Heart right ventricle (tissue), 16 donors: ENCODE measurements at regions not wholly inside any gene's neighbourhood (a gene's known extent, or its start where the extent isn't known, plus 50 kb on each side); places are given as distances from the start of the nearest gene placed in this dataset.

Experiments used
- ATAC-seq, 8 donors: fragments of 200-7000 bp; cut with Tn5 transposase; one replicate each; pipeline ENCODE4 v1.9.1; 2020; ENCODE audit warnings: mild to moderate bottlenecking in 8 of 8, moderate library complexity in 8 of 8, moderate number of reproducible peaks in 1 of 8
- DNase-seq, 2 donors: peaks; one replicate each; pipeline ENCODE4 v3.0.0-alpha.2; 2020
- H3K27ac ChIP-seq, 10 donors: fragments of 200-600 bp; sonication (generic) in 2 of 10; one replicate each; pipeline versions ENCODE4 v1.5.0 to v1.8.0; 2020 to 2022; ENCODE audit warnings: mild to moderate bottlenecking in 3 of 10
- H3K27me3 ChIP-seq, 7 donors: fragments of 200-600 bp; one replicate each; pipeline ENCODE4 v1.8.0; 2021 to 2022; ENCODE audit warnings: mild to moderate bottlenecking in 2 of 7
- H3K36me3 ChIP-seq, 9 donors: fragments of 200-600 bp; sonication (generic) in 1 of 9; one replicate each; pipeline versions ENCODE4 v1.5.0 to v1.8.0; 2020 to 2022; ENCODE audit warnings: mild to moderate bottlenecking in 2 of 9
- H3K4me1 ChIP-seq, 9 donors: fragments of 200-600 bp; sonication (generic) in 1 of 9; one replicate each; pipeline versions ENCODE4 v1.5.0 to v1.8.0; 2020 to 2022; ENCODE audit warnings: mild to moderate bottlenecking in 4 of 9
- H3K4me3 ChIP-seq, 10 donors: fragments of 200-600 bp; sonication (generic) in 2 of 10; one replicate each; pipeline versions ENCODE4 v1.5.0 to v1.8.0; 2020 to 2022; ENCODE audit warnings: mild to moderate bottlenecking in 7 of 10, moderate library complexity in 2 of 10
- H3K9me3 ChIP-seq, 11 donors: fragments of 200-600 bp in 10 of 11; sonication (generic) in 2 of 11; one replicate each; pipeline versions ENCODE4 v1.5.0 to v1.8.0; 2013 to 2022; ENCODE audit warnings: mild to moderate bottlenecking in 2 of 11, control low read depth in 1 of 11, moderate library complexity in 1 of 11
- WGBS, 2 donors: extraction: QIAGEN DNeasy Blood & Tissue Kit; methylation state at CpG; one replicate each; pipeline ENCODE4 v1.1.7; 2013; ENCODE audit warnings: inconsistent platforms in 1 of 2; 5-methylcytosine and 5-hydroxymethylcytosine counted together
- intact Hi-C, 10 donors: fragments of 100-400 bp; cut with DNase I; formaldehyde crosslinking; loops; one replicate each; pipeline versions ENCODE4 v1.11.1 to v1.14.2; 2022
- TF ChIP-seq, protein P1 (sequence below), 9 donors: fragments of 200-600 bp; sonication (generic) in 2 of 9; IDR thresholded peaks; one replicate each; pipeline versions ENCODE4 v1.5.0 to v1.8.0; 2021 to 2022; ENCODE audit warnings: antibody characterized with exemption in 9 of 9, mild to moderate bottlenecking in 5 of 9, moderate library complexity in 1 of 9
- donor health status: Arrhythmogenic right ventricular cardiomyopathy.
- donor health status: ischemic (EF 13 %, LVEDD 7.1; RV severe dilation, severe dysfunction).
- donor health status: healthy with polysubstance abuse.
- donor health status: DM: no; HTN: yes; CAD: no.
- donor health status: DM: no; HTN: no; CAD: no.
- donor health status: ischemic (EF 25% LVEDD 6.9; RV normal size, moderate dysfunction).
- donor health status: ischemic (EF 25% LVEDD 5.7; RV mildly dilated, moderate dysfunction).
- donor health status: healthy.
- donor health status: DM: yes; HTN: yes; CAD: no.
- donor health status: Ischemic cardiomyopathy.
- donor health status: ischemic (EF 35%, LVEDD 5.7; RV mildly dilated, moderate dysfunction).
- donor health status: nonischemic (EF 11% LVEDD 7.7; RV severe dilation, severe dysfunction).
- donor health status: DM: yes; HTN: yes; CAD: no.
- donor health status: PGD.
- donor health status: ischemic (EF 29% LVEDD 5.4; RV normal size, mild dysfunction).
- donor health status: nonischemic (EF 23%, LVEDD 6.1; RV moderate dilation, normal function).

DNA sequence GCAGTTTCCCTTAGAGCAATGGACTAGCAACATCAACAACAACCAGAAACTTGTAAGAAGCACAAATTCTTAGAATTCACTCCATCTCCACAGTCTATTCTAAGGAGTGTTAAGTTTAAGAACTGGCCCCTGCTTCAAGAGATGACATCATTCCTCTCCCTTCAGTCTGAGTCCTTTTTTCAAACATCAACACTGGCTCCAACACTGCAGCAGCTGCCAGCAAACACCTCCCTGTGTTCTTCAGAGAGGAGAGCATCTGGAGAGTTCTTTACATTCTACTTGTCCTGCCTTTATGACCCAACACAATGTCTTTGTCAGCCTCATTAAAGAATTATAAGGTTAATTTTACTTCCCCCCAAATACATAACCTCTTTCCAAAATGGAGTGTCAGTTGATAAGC is 122.3 kb downstream of the HNMT start:
- DNase-seq (no peak), ATAC-seq (peak in 7 of 8 donors; percentile 37 to 76 (median 58))
- H3K27me3 ChIP-seq: no peaks in the 10 kb centered on the region
- H3K9me3 ChIP-seq: no peaks in the 10 kb centered on the region
- intact Hi-C loops: loop anchor here in 2 of 10 donors (10.0 kb wide), 2 partner anchors 132 to 142 kb away; no protein-coding TSS in a partner anchor
- peaks cover 0 to 9% (median 0%) of the 10 kb centered on the region in 9 donors for H3K4me1 ChIP-seq
- no peak overlapping the region for H3K4me3 ChIP-seq
- no peaks in the 10 kb centered on the region for H3K36me3 ChIP-seq
- no peak overlapping the region for H3K27ac ChIP-seq
- TF ChIP-seq, protein P1, sequence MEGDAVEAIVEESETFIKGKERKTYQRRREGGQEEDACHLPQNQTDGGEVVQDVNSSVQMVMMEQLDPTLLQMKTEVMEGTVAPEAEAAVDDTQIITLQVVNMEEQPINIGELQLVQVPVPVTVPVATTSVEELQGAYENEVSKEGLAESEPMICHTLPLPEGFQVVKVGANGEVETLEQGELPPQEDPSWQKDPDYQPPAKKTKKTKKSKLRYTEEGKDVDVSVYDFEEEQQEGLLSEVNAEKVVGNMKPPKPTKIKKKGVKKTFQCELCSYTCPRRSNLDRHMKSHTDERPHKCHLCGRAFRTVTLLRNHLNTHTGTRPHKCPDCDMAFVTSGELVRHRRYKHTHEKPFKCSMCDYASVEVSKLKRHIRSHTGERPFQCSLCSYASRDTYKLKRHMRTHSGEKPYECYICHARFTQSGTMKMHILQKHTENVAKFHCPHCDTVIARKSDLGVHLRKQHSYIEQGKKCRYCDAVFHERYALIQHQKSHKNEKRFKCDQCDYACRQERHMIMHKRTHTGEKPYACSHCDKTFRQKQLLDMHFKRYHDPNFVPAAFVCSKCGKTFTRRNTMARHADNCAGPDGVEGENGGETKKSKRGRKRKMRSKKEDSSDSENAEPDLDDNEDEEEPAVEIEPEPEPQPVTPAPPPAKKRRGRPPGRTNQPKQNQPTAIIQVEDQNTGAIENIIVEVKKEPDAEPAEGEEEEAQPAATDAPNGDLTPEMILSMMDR (IDR thresholded peaks at IDR 0.05): no peak

DNA sequence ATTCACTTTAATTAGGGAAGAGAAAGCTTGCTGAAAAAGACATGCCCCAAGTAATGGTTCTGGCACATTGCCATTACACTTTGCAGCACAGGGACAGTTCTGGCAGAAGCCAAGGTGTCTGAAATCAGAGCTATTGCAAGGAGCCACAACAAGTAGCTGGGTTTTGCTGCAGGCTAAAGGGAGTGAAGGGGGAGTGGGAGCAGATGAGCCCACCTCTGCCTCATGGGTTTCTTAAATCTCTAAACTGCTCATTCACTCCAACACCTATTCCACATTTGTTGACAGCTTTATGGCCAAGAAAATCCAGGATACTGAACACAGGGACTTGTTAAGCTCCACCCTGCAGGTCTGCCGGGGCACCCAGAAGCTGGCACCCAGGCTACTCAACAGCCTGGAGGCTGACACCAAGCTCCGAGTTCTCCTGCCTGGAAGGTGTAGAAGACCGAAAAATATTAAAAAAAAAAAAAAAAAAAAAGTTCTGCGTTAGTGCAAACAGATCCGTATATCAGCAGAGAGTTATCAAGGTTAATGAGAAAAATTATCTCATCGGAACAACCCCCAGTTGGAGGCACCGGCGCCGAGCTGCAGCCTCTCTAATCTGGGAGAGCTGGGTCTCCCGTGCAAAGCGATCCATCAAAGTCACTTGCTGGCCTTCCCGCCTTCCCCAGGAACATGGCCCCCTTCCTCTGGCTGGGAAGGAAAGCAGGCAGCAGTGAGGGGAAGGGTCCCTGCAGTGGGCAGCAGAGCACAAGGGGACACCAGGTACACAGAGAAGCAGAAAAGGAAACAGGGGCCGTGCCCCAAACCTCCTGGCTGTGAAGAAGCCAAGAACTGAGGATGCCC is 123.7 kb downstream of the HNMT start:
- Histone ChIP-seq H3K27me3 (no peaks in the 10 kb centered on the region), H3K27ac (no peak overlapping the region), H3K4me1 (peaks cover 0 to 9% (median 0%) of the 10 kb centered on the region in 9 donors), H3K9me3 (no peaks in the 10 kb centered on the region), H3K4me3 (no peak overlapping the region), H3K36me3 (no peaks in the 10 kb centered on the region)
- 40 to 54% methylated on average over 13 of the region's 13 CpGs for WGBS, 2 donors
- TF ChIP-seq, protein P1 (IDR thresholded peaks at IDR 0.05): no peak
- ATAC-seq (peak in 1 of 8 donors; percentile 37), DNase-seq (no peak)
- intact Hi-C loops: loop anchor here in 2 of 10 donors (10.0 kb wide), 2 partner anchors 133 to 143 kb away; no protein-coding TSS in a partner anchor

DNA sequence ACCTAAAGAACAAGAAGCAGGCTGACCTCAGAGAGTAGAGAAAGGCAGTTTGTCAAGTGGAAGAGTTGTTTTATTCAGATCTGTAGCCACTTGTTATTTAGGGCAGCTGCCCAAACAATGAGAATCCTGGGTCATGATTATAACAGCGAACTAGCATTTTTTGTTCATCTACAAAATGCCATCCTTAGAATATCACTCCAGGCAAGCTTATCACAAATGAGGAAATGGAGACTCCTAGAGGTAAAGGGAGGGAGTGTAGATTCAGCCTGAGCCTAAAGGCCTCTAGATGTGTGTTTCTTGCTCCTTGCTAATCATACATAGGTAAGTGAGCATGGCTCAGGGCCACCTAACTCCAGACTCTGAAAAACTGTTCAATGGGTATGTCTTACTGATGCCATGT is 126.1 kb downstream of the HNMT start:
- H3K9me3 ChIP-seq: no peaks in the 10 kb centered on the region
- ATAC-seq (peak in 3 of 8 donors; percentile 47 to 58 (median 49)), DNase-seq (no peak)
- no peaks in the 10 kb centered on the region for H3K27me3 ChIP-seq
- no peak overlapping the region for H3K27ac ChIP-seq
- no peak overlapping the region for H3K4me3 ChIP-seq
- peaks cover 0 to 9% (median 0%) of the 10 kb centered on the region in 9 donors for H3K4me1 ChIP-seq
- WGBS, 2 donors: 89 to 97% methylated on average over 1 of the region's 1 CpG
- intact Hi-C loops: loop anchor here in 3 of 10 donors (5.0 kb wide), 1 partner anchor 143 kb away; no protein-coding TSS in a partner anchor
- H3K36me3 ChIP-seq: no peaks in the 10 kb centered on the region
- TF ChIP-seq, protein P1 (IDR thresholded peaks at IDR 0.05): peak in 8 of 9 donors; percentile 17 to 65 (median 48)

- DNase-seq (no peak), ATAC-seq (no peak)
- intact Hi-C loops: loop anchor here in 3 of 10 donors (5.0 kb wide), 1 partner anchor 146 kb away; no protein-coding TSS in a partner anchor
- no peak overlapping the region for H3K27ac ChIP-seq
- no peaks in the 10 kb centered on the region for H3K9me3 ChIP-seq
- no peaks in the 10 kb centered on the region for H3K27me3 ChIP-seq
- H3K4me3 ChIP-seq: no peak overlapping the region
- H3K36me3 ChIP-seq: no peaks in the 10 kb centered on the region
- no peaks in the 10 kb centered on the region for H3K4me1 ChIP-seq
- TF ChIP-seq, protein P1 (IDR thresholded peaks at IDR 0.05): no peak
- 88 to 92% methylated on average over 4 of the region's 4 CpGs for WGBS, 2 donors
Observed at GRCh38 chr2:138093455-138093854, 129.2 kb downstream of the HNMT start.
